Endodermal cell (in vitro differentiated cells): ENCODE measurements at regions not wholly inside any gene's neighbourhood (a gene's known extent, or its start where the extent isn't known, plus 50 kb on each side); places are given as distances from the start of the nearest gene placed in this dataset.
A peak's percentile ranks its signal among the peaks of the same experiment; 100 is the strongest.

Experiments used
- DNase-seq: peaks from one replicate; pipeline ENCODE4 v3.0.0-alpha.2; 2017
- H3K27ac ChIP-seq: 2 replicates; pipeline ENCODE4 v1.5.1; 2013; ENCODE audit warnings: mild to moderate bottlenecking, low read depth, low read length, moderate library complexity
- H3K27me3 ChIP-seq: 2 replicates; pipeline ENCODE4 v1.6.1; 2013; ENCODE audit warnings: mild to moderate bottlenecking, low read length, moderate library complexity; ENCODE audit not compliant: insufficient read depth, control insufficient read depth, poor library complexity, severe bottlenecking
- H3K36me3 ChIP-seq: 2 replicates; pipeline ENCODE4 v1.7.0; 2013; ENCODE audit warnings: mild to moderate bottlenecking, low read length, moderate library complexity; ENCODE audit not compliant: control insufficient read depth, insufficient read depth
- H3K4me1 ChIP-seq: one replicate; pipeline ENCODE4 v1.7.0; 2013; ENCODE audit warnings: low read length; ENCODE audit not compliant: control insufficient read depth, insufficient read depth
- H3K4me3 ChIP-seq: 2 replicates; pipeline ENCODE4 v1.5.1; 2013; ENCODE audit warnings: mild to moderate bottlenecking, low read length, moderate library complexity
- H3K9ac ChIP-seq: 2 replicates; pipeline ENCODE4 v1.6.1; 2013; ENCODE audit warnings: mild to moderate bottlenecking, low read length, moderate library complexity; ENCODE audit not compliant: poor library complexity, severe bottlenecking; ENCODE audit errors: extremely low read depth
- H3K9me3 ChIP-seq: 2 replicates; pipeline ENCODE4 v1.6.1; 2013; ENCODE audit warnings: mild to moderate bottlenecking, low read length, moderate library complexity; ENCODE audit not compliant: control insufficient read depth
- H3K27ac Mint-ChIP-seq: 2 replicates; pipeline ENCODE4 v1.8.0; 2020; ENCODE audit warnings: mixed read lengths
- H3K27me3 Mint-ChIP-seq: 2 replicates; pipeline ENCODE4 v1.8.0; 2021; ENCODE audit warnings: mild to moderate bottlenecking, mixed read lengths; ENCODE audit not compliant: insufficient read depth
- H3K36me3 Mint-ChIP-seq: 2 replicates; pipeline ENCODE4 v1.8.0; 2020; ENCODE audit warnings: low read depth, mixed read lengths
- H3K4me1 Mint-ChIP-seq: 2 replicates; pipeline ENCODE4 v1.8.0; 2020; ENCODE audit warnings: mixed read lengths
- H3K4me3 Mint-ChIP-seq: 2 replicates; pipeline ENCODE4 v1.8.0; 2020; ENCODE audit warnings: mild to moderate bottlenecking, moderate library complexity, mixed read lengths
- H3K9me3 Mint-ChIP-seq: 2 replicates; pipeline ENCODE4 v1.8.0; 2020; ENCODE audit warnings: mild to moderate bottlenecking, mixed read lengths
- WGBS, 2 experiments: methylation state at CpG; one replicate each; pipeline versions ENCODE4 v1.1.5 to v1.1.7; 2013; ENCODE audit warnings: missing lambda C conversion rate in 2 of 2, mixed read lengths in 1 of 2; ENCODE audit not compliant: insufficient coverage in 1 of 2, insufficient read length in 1 of 2; 5-methylcytosine and 5-hydroxymethylcytosine counted together
- TF ChIP-seq, protein P1 (sequence below): fragments of 200-600 bp; sonication (generic); conservative IDR thresholded peaks from 2 replicates; pipeline ENCODE4 v1.5.0; 2021; ENCODE audit warnings: antibody characterized with exemption, mild to moderate bottlenecking

DNA sequence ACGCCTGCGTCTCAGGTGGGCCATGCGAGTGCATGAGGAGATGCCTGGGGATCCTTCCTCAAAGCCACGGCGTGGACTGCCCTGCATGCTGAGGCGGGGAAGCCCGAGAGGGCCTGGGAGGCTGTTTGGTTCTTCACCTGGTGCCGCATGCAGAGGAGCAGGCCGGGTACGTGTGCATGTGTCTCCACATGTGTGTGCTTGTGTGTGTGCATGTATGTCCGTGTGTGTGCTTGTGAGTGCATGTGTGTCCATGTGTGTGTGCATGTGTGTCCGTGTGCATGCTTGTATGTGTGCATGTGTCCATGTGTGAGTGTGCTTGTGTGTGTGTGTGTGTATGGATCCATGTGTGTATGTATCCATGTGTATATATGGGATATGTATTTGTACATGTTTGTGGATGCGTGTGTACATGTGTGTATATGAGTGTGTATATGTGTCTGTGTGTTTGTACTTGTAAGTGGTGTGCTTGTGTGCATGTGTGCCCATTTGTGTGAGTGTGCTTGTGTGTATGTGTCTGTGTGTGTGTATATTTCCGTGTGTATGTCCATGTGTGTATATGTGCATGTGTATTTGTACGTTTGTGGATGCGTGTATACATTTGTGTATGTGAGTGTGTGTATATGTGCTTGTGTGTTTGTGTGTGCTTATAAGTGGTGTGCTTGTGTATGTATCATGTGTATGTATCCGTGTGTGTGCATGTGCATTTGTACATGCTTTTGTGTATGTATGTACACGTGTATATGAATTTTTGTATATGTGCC is 79.0 kb downstream of the PTGR3 start:
- WGBS, 2 experiments = 90 to 92% methylated on average over 9 to 18 of the region's 18 CpGs
- no peak for DNase-seq
- H3K27ac ChIP-seq = no peak overlapping the region
- TF ChIP-seq, protein P1, sequence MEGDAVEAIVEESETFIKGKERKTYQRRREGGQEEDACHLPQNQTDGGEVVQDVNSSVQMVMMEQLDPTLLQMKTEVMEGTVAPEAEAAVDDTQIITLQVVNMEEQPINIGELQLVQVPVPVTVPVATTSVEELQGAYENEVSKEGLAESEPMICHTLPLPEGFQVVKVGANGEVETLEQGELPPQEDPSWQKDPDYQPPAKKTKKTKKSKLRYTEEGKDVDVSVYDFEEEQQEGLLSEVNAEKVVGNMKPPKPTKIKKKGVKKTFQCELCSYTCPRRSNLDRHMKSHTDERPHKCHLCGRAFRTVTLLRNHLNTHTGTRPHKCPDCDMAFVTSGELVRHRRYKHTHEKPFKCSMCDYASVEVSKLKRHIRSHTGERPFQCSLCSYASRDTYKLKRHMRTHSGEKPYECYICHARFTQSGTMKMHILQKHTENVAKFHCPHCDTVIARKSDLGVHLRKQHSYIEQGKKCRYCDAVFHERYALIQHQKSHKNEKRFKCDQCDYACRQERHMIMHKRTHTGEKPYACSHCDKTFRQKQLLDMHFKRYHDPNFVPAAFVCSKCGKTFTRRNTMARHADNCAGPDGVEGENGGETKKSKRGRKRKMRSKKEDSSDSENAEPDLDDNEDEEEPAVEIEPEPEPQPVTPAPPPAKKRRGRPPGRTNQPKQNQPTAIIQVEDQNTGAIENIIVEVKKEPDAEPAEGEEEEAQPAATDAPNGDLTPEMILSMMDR = no peak
- no peaks in the 10 kb centered on the region for H3K27me3 ChIP-seq
- Mint-ChIP-seq H3K36me3 (no peaks in the 10 kb centered on the region), H3K4me3 (no peak overlapping the region), H3K27ac (no peak overlapping the region), H3K27me3 (peaks cover 3% of the 10 kb centered on the region), H3K4me1 (no peaks in the 10 kb centered on the region), H3K9me3 (peaks cover 2% of the 10 kb centered on the region)
- no peaks in the 10 kb centered on the region for H3K9me3 ChIP-seq
- H3K4me1 ChIP-seq = no peaks in the 10 kb centered on the region
- H3K36me3 ChIP-seq = no peaks in the 10 kb centered on the region
- no peak overlapping the region for H3K9ac ChIP-seq
- no peak overlapping the region for H3K4me3 ChIP-seq

DNA sequence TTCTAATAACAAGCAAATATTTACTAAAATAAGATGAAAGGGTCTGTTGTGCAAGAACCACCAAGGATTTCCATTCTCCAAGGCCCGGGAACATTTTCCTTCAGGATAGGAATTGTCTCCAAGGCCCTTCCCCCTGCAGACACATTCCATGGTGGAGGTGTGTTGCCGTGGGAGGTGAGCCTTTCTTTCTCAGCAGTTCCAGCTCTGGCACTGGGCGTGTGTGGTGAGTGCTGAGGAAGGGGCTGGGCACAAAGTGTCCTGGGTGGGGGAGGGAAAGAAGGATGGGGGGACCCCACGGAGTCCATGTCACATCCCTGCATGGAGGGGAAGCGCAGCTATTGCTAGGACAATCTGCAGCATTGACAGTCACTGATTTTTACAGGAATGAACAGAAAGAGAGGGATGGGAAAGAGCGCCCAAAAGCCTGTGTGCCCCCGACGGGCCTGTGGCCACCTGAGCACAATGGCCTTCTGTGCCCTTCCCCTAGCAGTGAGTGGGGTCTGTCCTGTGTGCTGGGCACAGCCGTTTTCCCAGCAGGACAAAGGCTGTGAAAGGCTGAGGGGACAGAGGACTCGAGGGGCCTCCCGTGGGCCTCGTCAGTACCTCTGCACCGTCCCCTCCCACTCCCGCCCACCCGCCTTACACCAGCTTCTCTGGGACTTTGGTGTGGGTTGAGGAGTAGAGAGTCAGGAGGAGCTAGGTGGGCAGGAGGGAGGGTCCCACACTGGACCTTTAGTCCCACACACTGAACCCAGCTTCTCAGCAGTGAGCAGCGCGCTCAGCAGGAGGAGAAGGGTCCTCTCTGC is 79.8 kb downstream of the PTGR3 start:
- no peak overlapping the region for H3K4me3 ChIP-seq
- Mint-ChIP-seq H3K36me3 (no peaks in the 10 kb centered on the region), H3K4me1 (no peaks in the 10 kb centered on the region), H3K9me3 (peaks cover 2% of the 10 kb centered on the region), H3K27ac (no peak overlapping the region), H3K27me3 (peaks cover 3% of the 10 kb centered on the region), H3K4me3 (no peak overlapping the region)
- no peaks in the 10 kb centered on the region for H3K36me3 ChIP-seq
- no peaks in the 10 kb centered on the region for H3K27me3 ChIP-seq
- WGBS, 2 experiments = 92 to 93% methylated on average over 4 to 17 of the region's 17 CpGs
- H3K9me3 ChIP-seq = no peaks in the 10 kb centered on the region
- TF ChIP-seq, protein P1 = no peak
- H3K9ac ChIP-seq = no peak overlapping the region
- H3K4me1 ChIP-seq = no peaks in the 10 kb centered on the region
- peak; percentile 32 for DNase-seq
- no peak overlapping the region for H3K27ac ChIP-seq

DNA sequence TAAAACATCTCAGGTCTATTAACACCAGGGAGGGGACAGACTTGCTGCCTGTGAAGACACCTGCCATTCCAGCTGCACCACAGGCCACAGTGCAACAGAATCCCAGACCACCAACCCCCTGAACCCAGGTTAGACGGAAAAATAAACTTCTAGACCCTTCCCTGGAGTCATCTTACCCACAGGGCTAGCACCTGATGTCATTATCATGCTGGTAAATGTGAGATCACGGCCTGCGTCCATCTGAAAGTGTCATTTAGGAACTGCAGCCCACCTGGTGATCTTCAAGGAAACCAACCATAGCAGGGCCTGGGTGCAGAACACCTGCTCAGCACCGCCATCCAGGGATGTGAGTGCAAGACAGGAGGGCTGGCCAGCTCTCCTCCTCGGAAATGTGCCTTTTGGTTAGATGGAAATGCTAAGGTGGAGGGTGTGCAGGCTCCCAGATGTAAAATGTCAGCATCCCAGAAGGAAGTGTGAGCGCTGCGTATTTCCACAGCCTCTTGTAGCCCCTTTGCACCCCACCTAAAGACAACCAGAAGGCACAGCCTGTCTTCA is 80.8 kb downstream of the PTGR3 start:
- peaks cover 2% of the 10 kb centered on the region for H3K9me3 Mint-ChIP-seq
- peak; percentile 23 for DNase-seq
- no peak overlapping the region for H3K4me3 Mint-ChIP-seq
- H3K36me3 Mint-ChIP-seq = no peaks in the 10 kb centered on the region
- no peak overlapping the region for H3K27ac ChIP-seq
- TF ChIP-seq, protein P1 = no peak
- H3K36me3 ChIP-seq = no peaks in the 10 kb centered on the region
- H3K4me1 ChIP-seq = no peaks in the 10 kb centered on the region
- no peak overlapping the region for H3K27ac Mint-ChIP-seq
- no peak overlapping the region for H3K9ac ChIP-seq
- 93 to 94% methylated on average over 3 to 7 of the region's 7 CpGs for whole genome bisulfite sequencing, 2 experiments
- H3K27me3 Mint-ChIP-seq = peaks cover under 1% of the 10 kb centered on the region
- no peak overlapping the region for H3K4me3 ChIP-seq
- H3K4me1 Mint-ChIP-seq = no peaks in the 10 kb centered on the region
- no peaks in the 10 kb centered on the region for H3K27me3 ChIP-seq
- no peaks in the 10 kb centered on the region for H3K9me3 ChIP-seq
